Skin of body (tissue), 1 donor: ENCODE measurements at regions not wholly inside any gene's neighbourhood (a gene's known extent, or its start where the extent isn't known, plus 50 kb on each side); places are given as distances from the start of the nearest gene placed in this dataset.

Source experiments
- DNase-seq: peaks from one replicate; lab custom pipeline; 2025; lab: John Stamatoyannopoulos, UW

- no peak for DNase-seq
Measured at GRCh38 chr1:226816576-226816975, 53.8 kb upstream of the PSEN2 start.

GRCh38 chr1:226814751-226815537 lies 55.5 kb upstream of the PSEN2 start:
- peak; percentile 50 for DNase-seq

GRCh38 chr1:226813671-226814591 lies 56.5 kb upstream of the PSEN2 start:
- DNase-seq, result no peak

GRCh38 chr1:226810681-226811080 lies 59.7 kb upstream of the PSEN2 start:
- DNase-seq, result no peak

GRCh38 chr1:226809785-226810571 lies 60.4 kb upstream of the PSEN2 start:
- no peak for DNase-seq

GRCh38 chr1:226808501-226808900 lies 61.9 kb upstream of the PSEN2 start:
- no peak for DNase-seq

GRCh38 chr1:226806988-226807387 lies 63.4 kb upstream of the PSEN2 start:
- DNase-seq, result no peak

GRCh38 chr1:226804907-226805759 lies 65.3 kb upstream of the PSEN2 start:
- DNase-seq, result no peak

- DNase-seq, result no peak
Measured at GRCh38 chr1:226800763-226801380, 61.8 kb upstream of the ITPKB start.

- DNase-seq, result no peak
Measured at GRCh38 chr1:226799634-226800281, 60.7 kb upstream of the ITPKB start.

- DNase-seq, result no peak
Measured at GRCh38 chr1:226798427-226799411, 59.6 kb upstream of the ITPKB start.

- DNase-seq, result peak; percentile 5
Measured at GRCh38 chr1:226797151-226797550, 58.1 kb upstream of the ITPKB start.

GRCh38 chr1:226793620-226794276 lies 54.7 kb upstream of the ITPKB start:
- DNase-seq, result no peak

GRCh38 chr1:226792368-226792767 lies 53.3 kb upstream of the ITPKB start:
- no peak for DNase-seq

- no peak for DNase-seq
Measured at GRCh38 chr1:226790545-226791181, 51.6 kb upstream of the ITPKB start.

- no peak for DNase-seq
Measured at GRCh38 chr1:226788965-226789364, 49.9 kb upstream of the ITPKB start.
